Kidney (tissue), 13 donors: ENCODE measurements at regions not wholly inside any gene's neighbourhood (a gene's known extent, or its start where the extent isn't known, plus 50 kb on each side); places are given as distances from the start of the nearest gene placed in this dataset.
A peak's percentile ranks its signal among the peaks of the same experiment; 100 is the strongest.

Source experiments
- DNase-seq, 5 donors: peaks; one replicate each; pipeline ENCODE4 v3.0.0-alpha.2; 2013 to 2020
- FAIRE-seq: peaks from 2 replicates; lab custom pipeline; 2012; peaks lifted over from hg19 to GRCh38; lab: Jason Lieb, UNC
- H3K27ac ChIP-seq, 2 donors: one replicate each; pipeline ENCODE4 v1.7.0; 2013; ENCODE audit warnings: low read depth in 2 of 2, low read length in 2 of 2, inconsistent platforms in 1 of 2
- H3K27me3 ChIP-seq: one replicate; pipeline ENCODE4 v1.7.1; 2013; ENCODE audit warnings: low read length, inconsistent platforms; ENCODE audit not compliant: control insufficient read depth, insufficient read depth
- H3K36me3 ChIP-seq, 3 donors: one replicate each; pipeline versions ENCODE4 v1.7.0 to v1.7.1; 2013; ENCODE audit warnings: low read length in 3 of 3, control low read depth in 1 of 3, inconsistent platforms in 1 of 3; ENCODE audit not compliant: insufficient read depth in 3 of 3, control insufficient read depth in 2 of 3
- H3K4me1 ChIP-seq, 3 donors: one replicate each; pipeline versions ENCODE4 v1.7.0 to v1.7.1; 2013; ENCODE audit warnings: low read length in 3 of 3, inconsistent platforms in 1 of 3, low read depth in 1 of 3; ENCODE audit not compliant: control insufficient read depth in 2 of 3, insufficient read depth in 2 of 3
- H3K4me3 ChIP-seq, 3 donors: one replicate each; pipeline versions ENCODE4 v1.7.0 to v1.8.1; 2013; ENCODE audit warnings: low read length in 3 of 3, control low read depth in 1 of 3, inconsistent platforms in 1 of 3
- H3K9ac ChIP-seq, 3 donors: one replicate each; pipeline versions ENCODE4 v1.7.0 to v1.7.1; 2013; ENCODE audit warnings: low read length in 3 of 3, control low read depth in 1 of 3, inconsistent platforms in 1 of 3
- H3K9me3 ChIP-seq, 3 donors: one replicate each; pipeline versions ENCODE4 v1.7.0 to v1.7.1; 2013; ENCODE audit warnings: low read length in 3 of 3, control low read depth in 1 of 3, inconsistent platforms in 1 of 3; ENCODE audit not compliant: control insufficient read depth in 2 of 3, insufficient read depth in 1 of 3
- CTCF ChIP-seq: IDR thresholded peaks from 3 replicates; pipeline ENCODE4 v1.5.1; 2012; ENCODE audit warnings: mild to moderate bottlenecking, moderate library complexity, borderline replicate concordance; ENCODE audit not compliant: insufficient read depth; ENCODE audit errors: extremely low read depth
- intact Hi-C: fragments of 100-400 bp; cut with DNase I; formaldehyde crosslinking; loops from one replicate; pipeline ENCODE4 v1.11.1; 2022
- donor health status: control.
- donor health status: control.
- donor health status: control.
- donor health status: control.
- donor health status: control.
- donor health status: DM: yes; HTN: yes; CAD: no.
- donor health status: Normal renal cell carcinoma (clear cell type).

GRCh38 chr6:97705568-97705967, 422.6 kb upstream of the MMS22L start:
- Histone ChIP-seq H3K9me3 (no peaks in the 10 kb centered on the region), H3K4me1 (no peaks in the 10 kb centered on the region), H3K36me3 (no peaks in the 10 kb centered on the region), H3K27me3 (no peaks in the 10 kb centered on the region), H3K9ac (no peak overlapping the region), H3K27ac (no peak overlapping the region), H3K4me3 (no peak overlapping the region)
- FAIRE-seq (no peak), DNase-seq (peak in 2 of 5 donors; percentile 3 to 8)
- TF ChIP-seq CTCF, result peak; percentile 26
- intact Hi-C loops, result no loop called here

GRCh38 chr6:97712751-97713150, 429.7 kb upstream of the MMS22L start:
- Histone ChIP-seq H3K4me3 (no peak overlapping the region), H3K27ac (no peak overlapping the region), H3K36me3 (no peaks in the 10 kb centered on the region), H3K9ac (no peak overlapping the region), H3K4me1 (no peaks in the 10 kb centered on the region), H3K9me3 (no peaks in the 10 kb centered on the region), H3K27me3 (no peaks in the 10 kb centered on the region)
- TF ChIP-seq CTCF, result no peak
- FAIRE-seq, result no peak
- no peak for DNase-seq
- intact Hi-C loops, result no loop called here

- H3K4me1 ChIP-seq, result no peaks in the 10 kb centered on the region
- H3K9ac ChIP-seq, result no peak overlapping the region
- intact Hi-C loops, result no loop called here
- TF ChIP-seq CTCF, result no peak
- no peaks in the 10 kb centered on the region for H3K27me3 ChIP-seq
- no peak overlapping the region for H3K27ac ChIP-seq
- DNase-seq (no peak), FAIRE-seq (no peak)
- no peaks in the 10 kb centered on the region for H3K9me3 ChIP-seq
- no peaks in the 10 kb centered on the region for H3K36me3 ChIP-seq
- H3K4me3 ChIP-seq, result no peak overlapping the region
Measured at GRCh38 chr6:97714772-97715171, 431.8 kb upstream of the MMS22L start.

GRCh38 chr6:97717086-97717485, 434.1 kb upstream of the MMS22L start:
- Histone ChIP-seq H3K9me3 (no peaks in the 10 kb centered on the region), H3K36me3 (no peaks in the 10 kb centered on the region), H3K27me3 (no peaks in the 10 kb centered on the region), H3K4me1 (no peaks in the 10 kb centered on the region), H3K27ac (no peak overlapping the region), H3K4me3 (no peak overlapping the region), H3K9ac (no peak overlapping the region)
- DNase-seq (no peak), FAIRE-seq (no peak)
- intact Hi-C loops, result no loop called here
- no peak for TF ChIP-seq CTCF
